A549 (cell line): ENCODE measurements at regions not wholly inside any gene's neighbourhood (a gene's known extent, or its start where the extent isn't known, plus 50 kb on each side); places are given as distances from the start of the nearest gene placed in this dataset.

Experiments
- EP300 ChIP-seq, 2 experiments: fragments of >200 bp; sonication (Bioruptor Twin); formaldehyde crosslinking; IDR thresholded peaks; 2 replicates in 1 of 2; 3 replicates in 1 of 2; pipeline ENCODE4 v1.6.1; 2016 to 2017
- MAFK ChIP-seq: fragments of 450-650 bp; IDR thresholded peaks from 2 replicates; pipeline ENCODE4 v1.6.1; 2014; ENCODE audit not compliant: partially characterized antibody
- POLR2A ChIP-seq: IDR thresholded peaks from 2 replicates; pipeline ENCODE4 v1.6.1; 2012; ENCODE audit warnings: mild to moderate bottlenecking, low read length
- POLR2AphosphoS2 ChIP-seq: conservative IDR thresholded peaks from 2 replicates; pipeline ENCODE4 v1.6.1; 2012; ENCODE audit warnings: low read length, improper control_type of control experiment, inconsistent platforms
- ZC3H11A ChIP-seq: fragments of 450-650 bp; IDR thresholded peaks from 2 replicates; pipeline ENCODE4 v1.6.1; 2014; ENCODE audit warnings: antibody characterized with exemption, mild to moderate bottlenecking
- TF ChIP-seq, protein P1 (sequence below): fragments of 250-450 bp; sonication (Bioruptor Pico); IDR thresholded peaks from 2 replicates; pipeline ENCODE4 v1.5.0; 2021; ENCODE audit warnings: mild to moderate bottlenecking, moderate library complexity, borderline replicate concordance
- TF ChIP-seq, protein P2 (sequence below): fragments of 200-600 bp; sonication (generic); IDR thresholded peaks from 2 replicates; pipeline ENCODE4 v1.6.1; 2016; ENCODE audit warnings: antibody characterized with exemption, mild to moderate bottlenecking, moderate library complexity
- TF ChIP-seq, protein P3 (sequence below): fragments of >200 bp; sonication (Bioruptor Twin); formaldehyde crosslinking; IDR thresholded peaks from 3 replicates; pipeline ENCODE4 v1.5.1; 2016

DNA sequence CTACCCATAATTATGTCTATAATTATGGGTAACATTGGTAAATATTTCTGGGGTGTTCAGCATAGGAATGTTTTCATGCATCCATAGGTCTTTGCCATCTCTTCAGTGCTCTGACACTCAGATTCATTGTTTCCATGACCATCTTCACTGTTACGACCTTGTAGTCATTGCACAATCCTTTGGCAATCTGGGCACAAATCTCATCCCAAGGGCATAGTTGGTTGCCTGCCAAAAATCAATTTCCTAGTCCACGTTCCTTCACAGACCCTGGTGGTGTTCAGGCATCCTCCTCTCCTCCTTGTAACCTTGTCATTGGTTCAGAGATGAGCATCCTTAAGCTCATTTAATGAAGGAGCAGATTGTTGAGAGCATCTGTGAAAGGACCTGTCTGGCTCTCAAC lies 1400.7 kb downstream of the CDH12 start:
- TF ChIP-seq, protein P1, sequence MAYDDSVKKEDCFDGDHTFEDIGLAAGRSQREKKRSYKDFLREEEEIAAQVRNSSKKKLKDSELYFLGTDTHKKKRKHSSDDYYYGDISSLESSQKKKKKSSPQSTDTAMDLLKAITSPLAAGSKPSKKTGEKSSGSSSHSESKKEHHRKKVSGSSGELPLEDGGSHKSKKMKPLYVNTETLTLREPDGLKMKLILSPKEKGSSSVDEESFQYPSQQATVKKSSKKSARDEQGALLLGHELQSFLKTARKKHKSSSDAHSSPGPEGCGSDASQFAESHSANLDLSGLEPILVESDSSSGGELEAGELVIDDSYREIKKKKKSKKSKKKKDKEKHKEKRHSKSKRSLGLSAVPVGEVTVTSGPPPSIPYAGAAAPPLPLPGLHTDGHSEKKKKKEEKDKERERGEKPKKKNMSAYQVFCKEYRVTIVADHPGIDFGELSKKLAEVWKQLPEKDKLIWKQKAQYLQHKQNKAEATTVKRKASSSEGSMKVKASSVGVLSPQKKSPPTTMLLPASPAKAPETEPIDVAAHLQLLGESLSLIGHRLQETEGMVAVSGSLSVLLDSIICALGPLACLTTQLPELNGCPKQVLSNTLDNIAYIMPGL: no peak
- TF ChIP-seq POLR2A (no peak), EP300 (IDR thresholded peaks at IDR 0.05) (no peak), ZC3H11A (no peak), MAFK (no peak), POLR2AphosphoS2 (no peak)
- TF ChIP-seq, protein P2, sequence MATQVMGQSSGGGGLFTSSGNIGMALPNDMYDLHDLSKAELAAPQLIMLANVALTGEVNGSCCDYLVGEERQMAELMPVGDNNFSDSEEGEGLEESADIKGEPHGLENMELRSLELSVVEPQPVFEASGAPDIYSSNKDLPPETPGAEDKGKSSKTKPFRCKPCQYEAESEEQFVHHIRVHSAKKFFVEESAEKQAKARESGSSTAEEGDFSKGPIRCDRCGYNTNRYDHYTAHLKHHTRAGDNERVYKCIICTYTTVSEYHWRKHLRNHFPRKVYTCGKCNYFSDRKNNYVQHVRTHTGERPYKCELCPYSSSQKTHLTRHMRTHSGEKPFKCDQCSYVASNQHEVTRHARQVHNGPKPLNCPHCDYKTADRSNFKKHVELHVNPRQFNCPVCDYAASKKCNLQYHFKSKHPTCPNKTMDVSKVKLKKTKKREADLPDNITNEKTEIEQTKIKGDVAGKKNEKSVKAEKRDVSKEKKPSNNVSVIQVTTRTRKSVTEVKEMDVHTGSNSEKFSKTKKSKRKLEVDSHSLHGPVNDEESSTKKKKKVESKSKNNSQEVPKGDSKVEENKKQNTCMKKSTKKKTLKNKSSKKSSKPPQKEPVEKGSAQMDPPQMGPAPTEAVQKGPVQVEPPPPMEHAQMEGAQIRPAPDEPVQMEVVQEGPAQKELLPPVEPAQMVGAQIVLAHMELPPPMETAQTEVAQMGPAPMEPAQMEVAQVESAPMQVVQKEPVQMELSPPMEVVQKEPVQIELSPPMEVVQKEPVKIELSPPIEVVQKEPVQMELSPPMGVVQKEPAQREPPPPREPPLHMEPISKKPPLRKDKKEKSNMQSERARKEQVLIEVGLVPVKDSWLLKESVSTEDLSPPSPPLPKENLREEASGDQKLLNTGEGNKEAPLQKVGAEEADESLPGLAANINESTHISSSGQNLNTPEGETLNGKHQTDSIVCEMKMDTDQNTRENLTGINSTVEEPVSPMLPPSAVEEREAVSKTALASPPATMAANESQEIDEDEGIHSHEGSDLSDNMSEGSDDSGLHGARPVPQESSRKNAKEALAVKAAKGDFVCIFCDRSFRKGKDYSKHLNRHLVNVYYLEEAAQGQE: no peak
- TF ChIP-seq, protein P3, sequence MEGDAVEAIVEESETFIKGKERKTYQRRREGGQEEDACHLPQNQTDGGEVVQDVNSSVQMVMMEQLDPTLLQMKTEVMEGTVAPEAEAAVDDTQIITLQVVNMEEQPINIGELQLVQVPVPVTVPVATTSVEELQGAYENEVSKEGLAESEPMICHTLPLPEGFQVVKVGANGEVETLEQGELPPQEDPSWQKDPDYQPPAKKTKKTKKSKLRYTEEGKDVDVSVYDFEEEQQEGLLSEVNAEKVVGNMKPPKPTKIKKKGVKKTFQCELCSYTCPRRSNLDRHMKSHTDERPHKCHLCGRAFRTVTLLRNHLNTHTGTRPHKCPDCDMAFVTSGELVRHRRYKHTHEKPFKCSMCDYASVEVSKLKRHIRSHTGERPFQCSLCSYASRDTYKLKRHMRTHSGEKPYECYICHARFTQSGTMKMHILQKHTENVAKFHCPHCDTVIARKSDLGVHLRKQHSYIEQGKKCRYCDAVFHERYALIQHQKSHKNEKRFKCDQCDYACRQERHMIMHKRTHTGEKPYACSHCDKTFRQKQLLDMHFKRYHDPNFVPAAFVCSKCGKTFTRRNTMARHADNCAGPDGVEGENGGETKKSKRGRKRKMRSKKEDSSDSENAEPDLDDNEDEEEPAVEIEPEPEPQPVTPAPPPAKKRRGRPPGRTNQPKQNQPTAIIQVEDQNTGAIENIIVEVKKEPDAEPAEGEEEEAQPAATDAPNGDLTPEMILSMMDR: no peak
